NCI-H345 treated with DMSO at 0.1 percent for 48 hours (cell line): ENCODE measurements at regions not wholly inside any gene's neighbourhood (a gene's known extent, or its start where the extent isn't known, plus 50 kb on each side); places are given as distances from the start of the nearest gene placed in this dataset.
A peak's percentile ranks its signal among the peaks of the same experiment; 100 is the strongest.
"Not testable (repeated sequence)": the region's sequence is repeated elsewhere in the genome, so short reads cannot be mapped to it uniquely, and the experiment has no call there.

Source experiments
- DNase-seq: peaks from one replicate; lab custom pipeline; 2025; ENCODE audit not compliant: unreplicated experiment; lab: John Stamatoyannopoulos, UW

DNA sequence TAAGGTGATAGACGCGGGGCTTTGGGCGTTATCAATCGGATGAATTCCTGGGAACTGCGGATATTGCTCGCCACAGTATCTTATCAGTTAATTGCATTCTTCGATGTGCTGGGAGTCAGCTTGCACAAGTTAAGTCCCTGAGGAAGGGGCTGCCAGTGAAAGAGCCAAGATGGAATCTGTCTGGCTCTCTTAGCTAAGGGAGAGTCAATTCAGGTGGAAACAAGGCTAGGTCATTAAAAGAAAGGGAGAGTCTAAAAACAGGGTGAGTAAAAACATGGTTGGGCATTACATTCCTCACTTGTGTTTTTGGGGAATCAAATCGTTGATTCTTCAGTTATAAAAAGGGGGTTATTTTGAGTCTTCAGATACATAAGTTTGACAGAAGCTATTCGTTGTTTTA lies 196.2 kb downstream of the OTOP1 start:
- DNase-seq = not testable (repeated sequence)

DNA sequence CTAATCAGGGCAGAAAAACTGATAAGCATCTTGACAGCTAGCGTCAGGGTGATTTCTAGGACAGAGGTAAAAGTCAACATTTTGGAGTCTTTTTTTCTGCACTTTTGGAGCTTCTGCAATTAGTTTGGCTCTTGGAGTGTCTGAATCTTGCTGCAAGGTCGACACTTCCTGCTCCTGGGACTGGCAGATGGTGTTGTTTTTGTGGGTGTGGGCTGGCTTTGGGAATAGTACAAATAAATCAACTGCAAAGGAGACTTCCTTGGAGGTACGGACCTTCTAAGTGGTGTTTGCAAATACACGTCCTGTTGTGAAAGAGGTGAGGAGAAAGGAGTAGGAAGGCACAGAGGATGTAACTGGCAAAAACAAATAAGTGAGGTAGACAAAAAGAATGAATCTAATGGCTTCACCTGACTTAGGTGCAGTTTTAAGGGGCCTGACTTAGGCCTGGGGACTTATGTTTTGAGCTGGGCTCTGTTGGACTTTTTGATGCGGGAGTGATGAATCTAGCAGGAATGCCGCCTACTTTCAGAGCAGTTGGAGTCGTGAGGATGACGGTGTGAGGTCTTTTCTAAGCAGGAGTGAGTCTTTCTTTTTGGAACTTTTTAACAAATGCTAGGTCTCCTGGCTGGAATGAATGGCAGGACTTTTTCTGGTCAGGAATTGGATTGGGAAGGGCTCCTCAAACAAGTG lies 195.1 kb downstream of the OTOP1 start:
- not testable (repeated sequence) for DNase-seq

DNA sequence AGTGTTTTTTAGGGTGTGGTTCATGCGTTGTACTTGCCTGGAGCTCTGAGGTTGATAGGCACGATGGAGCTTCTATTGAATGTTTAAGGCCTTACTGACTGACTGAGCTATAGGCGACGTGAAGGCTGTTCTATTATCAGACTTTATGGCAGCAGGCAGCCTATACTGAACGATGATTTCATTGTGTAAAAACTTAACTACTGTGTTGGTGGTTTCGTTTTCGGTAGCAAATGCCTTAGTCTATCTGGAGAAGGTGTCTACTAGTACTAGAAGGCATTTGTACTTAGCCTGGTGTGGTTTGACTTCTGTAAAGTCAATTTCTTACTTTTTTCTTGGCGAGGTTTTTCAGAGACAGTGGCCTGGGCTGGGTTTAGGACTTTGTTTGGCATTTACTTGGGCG lies 194.4 kb downstream of the OTOP1 start:
- DNase-seq = not testable (repeated sequence)

DNA sequence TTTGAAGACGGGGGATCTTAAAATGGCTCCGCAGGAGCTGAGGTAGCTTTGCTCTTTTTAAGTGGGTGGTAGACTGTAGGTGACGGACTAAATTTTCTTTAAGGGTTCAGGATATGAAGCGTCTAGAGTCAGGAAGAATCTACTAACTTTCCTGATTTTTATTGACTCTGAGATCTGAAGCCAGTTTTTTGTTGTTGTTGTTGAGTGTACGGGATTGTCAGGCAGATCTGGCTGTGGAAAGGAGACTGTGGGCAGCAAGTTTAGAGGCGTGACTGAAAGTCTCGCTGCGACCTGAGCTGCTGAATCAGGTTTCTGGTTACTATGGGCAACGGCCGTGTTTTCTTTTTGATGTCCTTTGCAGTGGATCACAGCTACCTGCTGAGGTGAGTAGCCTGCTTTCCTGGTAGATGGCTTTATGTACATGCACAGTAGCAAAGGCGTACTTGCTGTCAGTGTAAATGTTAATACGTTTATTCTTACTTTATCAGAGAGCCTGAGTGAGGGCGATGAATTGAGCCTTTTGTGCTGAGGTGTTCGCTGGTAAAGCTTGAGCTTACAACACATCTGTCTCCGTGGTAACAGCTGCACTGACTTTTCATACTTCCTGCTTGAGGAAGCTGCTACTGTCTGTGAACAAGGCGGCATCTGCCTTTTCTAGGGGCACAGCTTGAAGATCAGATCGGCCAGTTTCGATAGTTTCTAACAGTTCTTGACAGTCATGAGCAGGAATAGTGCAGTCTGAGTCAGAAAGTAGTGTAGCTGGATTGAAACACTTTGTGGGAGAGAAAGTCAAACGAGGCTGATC lies 193.7 kb downstream of the OTOP1 start:
- not testable (repeated sequence) for DNase-seq

DNA sequence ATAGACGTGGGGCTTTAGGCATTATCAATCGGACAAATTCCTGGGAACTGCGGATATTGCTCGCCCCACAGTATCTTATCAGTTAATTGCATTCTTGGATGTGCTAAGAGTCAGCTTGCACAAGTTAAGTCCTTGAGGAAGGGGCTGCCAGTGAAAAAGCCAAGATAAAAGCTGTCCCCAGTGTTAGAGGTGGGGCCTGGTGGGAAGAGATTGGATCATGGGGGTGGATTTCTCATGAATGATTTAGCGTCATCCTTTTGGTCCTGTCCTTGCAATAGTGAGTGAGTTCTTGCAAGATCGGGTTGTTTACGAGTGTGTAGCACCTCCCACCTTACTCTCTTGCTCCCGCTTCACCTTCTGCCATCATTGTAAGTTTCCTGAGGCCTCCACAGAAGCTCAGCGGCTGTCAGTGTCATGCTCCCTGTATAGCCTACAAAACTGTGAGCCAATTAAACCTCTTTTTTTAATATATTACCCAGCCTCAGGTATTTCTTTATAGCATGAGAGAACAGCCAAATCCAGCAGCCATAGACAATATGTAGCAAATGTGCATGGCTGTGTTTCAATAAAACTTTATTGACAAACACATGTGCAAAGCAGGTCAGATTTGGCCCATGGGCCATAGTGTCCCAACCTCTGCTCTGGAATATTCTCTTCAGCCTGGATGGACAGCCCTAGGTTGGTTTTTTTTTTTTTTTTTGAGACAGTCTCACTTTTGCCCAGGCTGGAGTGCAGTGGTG lies 189.2 kb downstream of the OTOP1 start:
- DNase-seq = not testable (repeated sequence)

DNA sequence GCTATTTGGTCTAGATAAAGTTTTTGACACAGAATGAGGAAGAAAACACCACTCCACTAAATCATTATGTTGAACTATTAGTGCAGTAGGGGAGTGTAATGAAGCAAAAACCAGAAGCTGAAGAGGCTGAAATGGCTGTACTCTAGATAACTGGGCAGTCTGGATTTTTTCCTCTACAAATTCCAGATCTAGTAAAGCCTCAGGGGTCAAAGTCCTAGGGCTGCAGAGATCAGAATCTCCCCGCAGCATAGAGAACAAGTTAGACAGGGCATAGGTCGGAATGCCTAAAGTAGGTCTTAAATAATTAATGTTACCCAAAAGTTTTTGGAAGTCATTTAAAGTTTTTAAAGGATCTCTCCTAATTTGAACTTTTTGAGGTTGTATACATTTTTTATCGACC lies 180.9 kb downstream of the OTOP1 start:
- not testable (repeated sequence) for DNase-seq

DNA sequence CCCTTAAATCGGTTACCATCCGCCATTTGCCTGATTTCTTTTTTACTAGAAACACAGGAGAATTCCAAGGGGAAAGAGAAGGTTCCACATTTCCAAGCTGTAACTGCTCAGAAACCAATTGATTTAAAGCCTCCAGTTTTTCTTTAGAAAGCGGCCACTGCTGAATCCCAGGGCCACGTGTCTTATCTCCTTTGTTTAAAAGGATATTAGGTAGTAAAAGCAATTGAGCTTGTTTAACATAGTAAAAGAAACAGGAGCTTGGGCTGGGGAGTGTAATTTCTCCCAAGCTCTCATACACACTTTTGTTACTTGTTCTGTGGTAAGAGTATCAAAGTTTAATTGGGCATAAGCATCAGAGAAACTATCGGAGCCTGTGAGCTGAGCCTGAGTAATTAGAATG lies 180.0 kb downstream of the OTOP1 start:
- DNase-seq = not testable (repeated sequence)

DNA sequence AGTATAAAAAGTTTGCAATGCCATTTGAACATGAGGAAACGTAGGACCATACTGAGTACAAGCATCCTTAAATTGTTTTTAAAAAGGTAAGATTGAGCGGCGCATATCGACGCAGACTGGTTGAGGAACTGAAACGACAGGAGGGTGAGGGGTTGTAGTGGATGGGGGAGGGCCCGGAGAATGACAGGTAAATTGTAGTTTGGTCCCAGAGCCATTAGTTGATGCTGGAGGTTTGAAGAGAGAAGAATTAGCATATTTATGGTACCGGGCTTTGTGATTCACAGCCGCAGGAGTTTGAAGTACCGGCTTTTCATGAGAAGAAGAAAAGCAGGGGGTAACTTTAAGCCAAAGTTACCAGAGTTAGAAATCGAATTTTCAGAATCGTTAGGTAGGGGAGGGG lies 179.5 kb downstream of the OTOP1 start:
- DNase-seq = not testable (repeated sequence)

DNA sequence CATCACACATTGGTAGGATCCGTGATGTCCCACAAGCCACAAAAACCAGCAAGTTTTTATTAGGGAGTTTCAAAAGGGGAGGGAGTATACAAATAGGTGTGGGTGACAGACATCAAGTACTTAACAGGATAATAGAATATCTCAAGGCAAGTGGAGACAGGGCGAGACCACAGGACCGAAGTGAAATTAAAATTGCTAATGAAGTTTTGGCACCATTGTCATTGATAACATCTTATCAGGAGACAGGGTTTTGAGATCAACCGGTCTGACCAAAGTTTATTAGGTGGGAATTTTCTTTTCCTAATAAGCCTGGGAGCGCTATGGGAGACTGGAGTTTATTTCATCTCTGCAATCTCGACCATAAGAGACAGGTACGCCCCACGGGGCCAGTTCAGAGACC lies 178.5 kb downstream of the OTOP1 start:
- not testable (repeated sequence) for DNase-seq

DNA sequence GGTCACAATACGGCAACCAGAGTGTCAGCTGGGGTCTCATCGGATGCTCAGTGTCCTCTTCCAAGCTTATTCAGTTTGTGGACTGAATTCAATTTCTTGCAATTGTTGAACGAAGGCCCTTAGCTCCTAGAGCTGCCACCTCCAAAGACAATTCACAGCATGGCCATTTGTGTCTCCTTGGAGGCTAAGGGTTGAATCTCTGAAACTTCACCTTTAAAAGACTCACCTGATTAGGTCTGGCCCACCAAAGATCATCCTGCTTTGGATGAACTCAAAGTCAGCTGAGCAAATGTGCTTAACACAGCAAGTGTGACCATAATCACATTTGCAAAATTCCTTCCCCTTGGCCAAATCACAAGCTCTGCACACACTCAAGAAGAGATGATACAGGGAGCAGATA lies 175.9 kb downstream of the OTOP1 start:
- DNase-seq = not testable (repeated sequence)

DNA sequence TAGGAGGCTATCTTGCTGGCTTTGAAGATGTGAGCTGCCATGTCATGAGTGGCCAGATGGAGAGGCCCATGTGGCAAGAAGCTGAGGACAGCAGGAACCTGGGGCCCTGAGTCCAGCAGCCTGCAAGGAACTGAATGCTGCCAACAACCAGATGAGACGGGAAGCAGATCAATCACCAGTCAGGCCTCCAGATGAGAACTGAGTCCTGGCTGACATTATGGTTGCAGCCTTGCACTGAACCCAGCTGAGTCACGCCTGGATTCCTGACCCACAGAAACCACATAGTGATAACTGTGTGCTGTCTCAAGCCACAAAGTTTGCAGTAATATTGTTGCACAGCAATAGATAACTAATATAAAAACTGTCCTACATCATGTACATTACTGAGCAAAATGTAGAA lies 173.8 kb downstream of the OTOP1 start:
- DNase-seq = not testable (repeated sequence)

DNA sequence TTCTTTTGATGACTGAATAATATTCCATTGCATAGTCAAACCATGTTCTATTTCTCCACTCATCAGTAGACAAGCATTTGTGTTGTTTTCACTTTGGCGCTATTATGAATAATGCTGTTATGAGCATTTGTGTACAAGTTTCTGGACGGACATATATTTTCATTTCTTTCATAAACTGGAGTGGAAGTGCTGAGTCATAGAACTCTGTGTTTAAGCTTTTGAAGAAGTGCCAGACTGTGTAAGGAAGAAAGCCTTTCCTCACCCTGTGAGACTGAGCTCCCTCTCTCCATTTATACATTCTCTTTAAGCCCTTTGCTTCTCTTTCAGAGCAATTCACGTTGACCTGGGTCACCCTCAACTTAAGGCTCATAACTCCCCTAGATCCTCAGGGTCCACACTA lies 169.5 kb downstream of the OTOP1 start:
- not testable (repeated sequence) for DNase-seq

DNA sequence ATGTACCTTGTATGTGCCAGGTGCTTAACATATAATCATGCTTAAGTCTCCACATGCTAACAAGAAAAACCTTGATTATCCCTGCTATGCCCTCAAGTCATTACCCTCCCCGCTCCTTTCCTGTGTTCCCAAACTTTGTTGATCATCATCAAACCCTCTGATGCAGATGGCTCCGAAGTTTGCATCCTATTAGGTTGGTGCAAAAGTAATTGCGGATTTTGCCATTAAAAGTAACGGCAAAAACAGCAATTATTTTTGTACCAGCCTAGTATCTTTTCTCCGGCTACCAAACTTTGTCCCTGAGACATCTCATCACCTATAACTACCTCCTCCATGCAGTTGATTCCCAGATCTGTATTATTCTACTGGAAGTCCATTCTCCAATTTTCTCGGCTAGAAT lies 142.6 kb downstream of the OTOP1 start:
- not testable (repeated sequence) for DNase-seq

DNA sequence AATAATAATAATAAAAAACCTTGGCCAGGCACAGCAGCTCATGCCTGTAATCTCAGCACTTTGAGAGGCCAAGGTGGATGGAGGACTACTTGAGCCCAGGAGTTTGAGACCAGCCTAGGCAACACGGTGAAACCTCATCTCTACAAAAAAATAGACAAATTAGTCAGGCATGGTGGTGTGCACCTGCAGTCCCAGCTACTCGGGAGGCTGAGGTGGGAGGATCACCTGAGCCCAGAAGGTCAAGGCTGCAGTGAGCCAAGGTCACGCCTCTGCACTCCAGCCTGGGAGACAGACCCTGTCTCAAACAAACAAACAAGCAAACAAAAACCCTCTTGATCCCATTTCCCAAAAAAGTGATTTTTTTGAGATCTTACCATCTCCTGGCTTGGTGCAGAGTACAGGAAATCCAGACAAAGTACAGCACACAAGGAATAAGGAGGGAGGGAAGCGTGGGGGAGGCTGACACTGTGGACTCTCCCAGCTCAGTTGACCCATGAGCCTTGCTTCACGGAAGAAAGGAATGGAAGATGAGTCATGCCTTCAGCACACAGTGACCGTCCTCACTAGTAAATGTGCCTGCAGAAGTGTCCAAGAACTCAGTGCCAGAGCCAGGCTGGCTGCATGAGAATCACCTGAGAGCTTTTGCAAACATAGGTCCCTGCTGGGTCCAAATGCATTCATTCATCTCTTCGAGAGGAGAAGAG lies 136.9 kb downstream of the OTOP1 start:
- DNase-seq = not testable (repeated sequence)

DNA sequence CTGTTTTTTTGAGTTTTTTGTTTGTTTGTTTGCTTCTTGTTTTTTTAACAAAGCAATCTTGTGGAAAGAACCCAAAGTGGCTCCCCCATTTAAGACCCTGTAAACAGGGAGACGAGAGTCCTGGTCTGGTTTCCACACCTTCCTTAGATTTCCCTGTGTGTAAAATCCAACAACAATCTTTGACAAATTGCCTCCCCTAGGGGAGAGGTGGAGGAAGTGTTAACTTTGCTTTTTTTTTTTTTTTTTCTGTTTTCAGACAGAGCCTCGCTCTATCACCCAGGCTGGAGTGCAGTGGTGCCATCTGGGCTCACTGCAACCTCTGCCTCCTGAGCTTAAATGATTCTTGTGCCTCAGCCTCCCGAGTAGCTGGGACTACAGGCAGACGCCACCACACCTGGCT lies 136.0 kb downstream of the OTOP1 start:
- not testable (repeated sequence) for DNase-seq

DNA sequence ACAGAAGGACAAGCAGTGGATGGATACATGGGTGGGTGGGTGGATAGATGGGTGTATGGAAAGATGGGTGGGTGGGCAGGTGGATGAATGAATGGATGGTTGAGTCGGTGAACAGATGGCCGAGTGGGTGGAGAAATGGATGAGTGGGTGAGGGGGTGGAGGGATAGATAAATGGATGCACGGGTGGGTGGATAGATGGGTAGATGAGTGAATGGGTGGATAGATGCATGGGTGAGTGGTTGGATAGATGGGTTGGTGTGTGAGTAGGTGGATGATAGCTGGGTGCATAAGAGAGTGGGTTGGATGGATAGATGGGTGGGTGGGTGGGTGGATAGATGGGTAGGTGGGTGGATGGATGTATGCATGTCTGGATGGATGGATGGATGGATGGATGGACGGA lies 134.6 kb downstream of the OTOP1 start:
- not testable (repeated sequence) for DNase-seq

DNA sequence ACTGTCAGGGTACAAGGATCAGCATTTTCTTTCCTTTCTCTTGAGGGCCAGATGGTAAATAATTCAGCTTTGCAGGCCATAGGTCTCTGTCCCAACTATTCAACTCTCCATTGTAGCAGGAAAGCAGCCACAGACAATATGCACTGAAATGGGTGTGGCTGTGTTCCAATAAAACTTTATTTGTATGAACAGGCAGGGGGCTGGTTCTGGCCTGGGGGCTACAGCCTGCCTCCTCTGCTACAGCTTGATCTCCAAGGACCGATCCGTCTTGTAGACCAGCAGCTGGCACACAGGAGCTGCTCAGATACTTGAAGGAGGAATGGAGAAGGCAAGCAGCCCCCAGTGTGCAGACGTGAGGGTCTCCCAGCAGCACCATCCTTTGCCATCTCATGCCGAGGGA lies 127.1 kb downstream of the OTOP1 start:
- not testable (repeated sequence) for DNase-seq

DNA sequence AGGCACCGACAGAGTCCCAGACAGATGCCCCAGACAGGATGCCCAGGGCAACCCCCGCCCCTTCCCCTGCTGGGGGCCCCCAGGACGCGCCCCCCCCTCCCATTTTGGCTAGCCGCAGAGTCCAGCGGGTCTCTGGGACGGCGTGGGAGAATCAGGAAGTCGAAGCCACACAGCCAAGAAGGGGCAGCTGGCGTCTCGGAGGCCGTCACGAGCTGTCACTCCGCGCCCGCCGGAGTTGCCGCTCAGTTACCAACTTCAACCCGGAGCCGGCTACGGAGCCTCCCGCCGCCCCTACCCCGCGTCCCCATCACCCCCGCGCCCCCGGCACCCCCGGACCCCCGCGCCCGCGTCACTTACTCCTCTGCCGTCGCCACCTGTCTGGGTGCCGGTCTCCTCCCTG lies 119.8 kb downstream of the OTOP1 start:
- DNase-seq = not testable (repeated sequence)

DNA sequence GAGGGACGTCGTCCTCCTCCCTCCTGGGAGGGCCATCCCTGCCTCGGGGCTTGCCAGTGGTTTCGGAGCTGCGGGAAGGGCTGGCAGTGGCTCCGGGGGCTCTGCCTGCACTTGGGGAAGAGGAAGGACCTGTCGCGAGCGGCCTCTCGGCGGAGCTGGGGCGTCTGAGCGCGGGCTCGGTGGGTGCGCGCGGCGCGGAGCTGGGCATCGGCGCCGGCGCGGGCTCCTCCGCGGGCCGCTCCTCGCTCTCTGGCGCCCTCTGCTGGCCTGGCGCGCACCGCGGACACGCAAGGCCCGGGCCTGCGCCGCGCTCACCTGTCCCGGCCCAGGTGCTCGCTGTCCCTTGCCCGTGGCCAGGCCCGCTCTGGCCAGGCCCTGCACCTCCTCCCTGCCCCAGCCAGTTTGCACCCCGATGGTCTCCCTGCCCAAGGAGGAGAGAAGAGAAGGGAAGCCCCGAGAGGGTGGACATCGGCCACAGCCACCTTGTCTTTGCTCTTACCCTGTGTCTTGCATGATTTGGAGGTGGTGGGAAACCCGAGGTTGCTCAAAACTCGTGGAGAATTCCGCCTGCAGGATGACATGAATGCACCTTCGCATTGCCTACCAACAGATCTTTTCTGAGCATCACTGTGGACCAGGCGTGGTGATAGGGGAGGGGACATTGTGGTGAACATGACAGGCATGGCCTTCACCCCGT lies 119.2 kb downstream of the OTOP1 start:
- peak; percentile 15 for DNase-seq

DNA sequence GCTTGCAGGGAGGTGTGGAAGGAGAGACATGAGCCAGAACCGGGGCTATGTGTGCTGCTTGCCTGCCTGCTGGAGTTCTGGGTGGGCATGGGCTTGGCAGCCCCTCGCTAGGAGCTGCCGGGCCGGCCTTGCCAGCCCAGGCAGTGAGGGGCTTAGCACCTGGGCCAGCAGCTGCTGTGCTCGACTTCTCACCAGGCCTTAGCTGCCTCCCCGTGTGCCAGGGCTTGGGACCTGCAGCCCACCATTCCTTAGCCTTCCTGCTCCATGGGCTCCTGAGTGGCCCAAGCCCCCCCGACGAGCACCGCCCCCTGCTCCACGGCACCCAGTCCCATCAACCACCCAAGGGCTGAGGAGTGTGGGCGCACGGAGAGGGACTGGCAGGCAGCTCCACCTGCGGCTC lies 111.3 kb downstream of the OTOP1 start:
- not testable (repeated sequence) for DNase-seq
